Activated B cell treated with CpG ODN at 0.5 μM for 24 hours (primary cell): ENCODE measurements at regions not wholly inside any gene's neighbourhood (a gene's known extent, or its start where the extent isn't known, plus 50 kb on each side); places are given as distances from the start of the nearest gene placed in this dataset.
"Not testable (repeated sequence)": the region's sequence is repeated elsewhere in the genome, so short reads cannot be mapped to it uniquely, and the experiment has no call there.

Source experiments
- ATAC-seq: fragments of 200-7000 bp; cut with Tn5 transposase; one replicate; pipeline ENCODE4 v1.10.0; 2021; ENCODE audit warnings: low read depth, mild to moderate bottlenecking, moderate library complexity
- CTCF ChIA-PET: fragments of 350-600 bp; sonication (Branson Sonifier 250); formaldehyde crosslinking; loops from one replicate; lab custom pipeline; 2021; ENCODE audit warnings: antibody characterized with exemption; lab: Charles Lee
- POLR2A ChIA-PET: fragments of 350-600 bp; sonication (Branson Sonifier 250); formaldehyde crosslinking; loops from one replicate; lab custom pipeline; 2021; ENCODE audit warnings: antibody characterized with exemption; lab: Charles Lee
- DNase-seq: peaks from one replicate; pipeline ENCODE4 v3.0.0; 2022
- H3K27ac Mint-ChIP-seq: one replicate; pipeline ENCODE4 v1.8.0; 2020; ENCODE audit warnings: mixed read lengths
- H3K27me3 Mint-ChIP-seq: one replicate; pipeline ENCODE4 v1.8.0; 2021; ENCODE audit warnings: mixed read lengths
- H3K36me3 Mint-ChIP-seq: one replicate; pipeline ENCODE4 v1.8.0; 2021; ENCODE audit warnings: low read depth, mixed read lengths
- H3K4me1 Mint-ChIP-seq: one replicate; pipeline ENCODE4 v1.8.0; 2021; ENCODE audit warnings: mixed read lengths
- H3K4me3 Mint-ChIP-seq: one replicate; pipeline ENCODE4 v1.8.0; 2020; ENCODE audit warnings: mild to moderate bottlenecking, mixed read lengths
- H3K9me3 Mint-ChIP-seq: one replicate; pipeline ENCODE4 v1.8.0; 2020; ENCODE audit warnings: mixed read lengths
- intact Hi-C: fragments of 100-400 bp; cut with micrococcal nuclease; formaldehyde crosslinking; loops from one replicate; pipeline ENCODE4 v1.15.1; 2024
- TF ChIP-seq, protein P1 (sequence below): fragments of 200-600 bp; IDR thresholded peaks from one replicate; pipeline ENCODE4 v1.8.0; 2022; ENCODE audit warnings: antibody characterized with exemption, mild to moderate bottlenecking

DNA sequence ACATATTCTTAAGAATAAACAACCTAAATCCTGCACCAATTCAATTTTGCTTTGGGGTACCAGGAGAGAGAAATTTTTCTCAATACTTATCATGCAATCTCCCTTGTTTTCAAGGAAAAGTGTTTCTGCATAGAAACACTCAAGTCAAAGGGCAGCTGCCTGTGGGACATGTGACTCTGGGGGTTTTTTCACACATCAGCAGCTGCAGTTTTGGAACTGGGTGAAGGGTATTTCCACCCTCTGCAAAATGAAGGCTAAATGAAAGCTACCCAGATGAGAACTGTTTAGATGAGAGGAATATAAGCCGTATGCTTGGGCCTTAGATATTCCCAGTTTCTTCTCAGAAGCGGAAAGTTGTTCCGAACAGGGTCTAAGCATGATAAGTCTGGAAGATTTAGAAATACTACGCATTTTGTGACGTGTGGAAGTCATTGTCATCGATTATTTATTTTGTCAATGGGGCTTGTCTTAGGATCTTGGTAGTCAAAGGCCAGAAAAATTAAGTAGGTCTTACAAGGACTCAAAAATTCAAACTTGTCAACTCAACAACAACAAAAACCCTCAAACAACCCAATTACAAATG is 64.3 kb upstream of the BOD1 start:
- ATAC-seq: peak; percentile 86
- TF ChIP-seq, protein P1, sequence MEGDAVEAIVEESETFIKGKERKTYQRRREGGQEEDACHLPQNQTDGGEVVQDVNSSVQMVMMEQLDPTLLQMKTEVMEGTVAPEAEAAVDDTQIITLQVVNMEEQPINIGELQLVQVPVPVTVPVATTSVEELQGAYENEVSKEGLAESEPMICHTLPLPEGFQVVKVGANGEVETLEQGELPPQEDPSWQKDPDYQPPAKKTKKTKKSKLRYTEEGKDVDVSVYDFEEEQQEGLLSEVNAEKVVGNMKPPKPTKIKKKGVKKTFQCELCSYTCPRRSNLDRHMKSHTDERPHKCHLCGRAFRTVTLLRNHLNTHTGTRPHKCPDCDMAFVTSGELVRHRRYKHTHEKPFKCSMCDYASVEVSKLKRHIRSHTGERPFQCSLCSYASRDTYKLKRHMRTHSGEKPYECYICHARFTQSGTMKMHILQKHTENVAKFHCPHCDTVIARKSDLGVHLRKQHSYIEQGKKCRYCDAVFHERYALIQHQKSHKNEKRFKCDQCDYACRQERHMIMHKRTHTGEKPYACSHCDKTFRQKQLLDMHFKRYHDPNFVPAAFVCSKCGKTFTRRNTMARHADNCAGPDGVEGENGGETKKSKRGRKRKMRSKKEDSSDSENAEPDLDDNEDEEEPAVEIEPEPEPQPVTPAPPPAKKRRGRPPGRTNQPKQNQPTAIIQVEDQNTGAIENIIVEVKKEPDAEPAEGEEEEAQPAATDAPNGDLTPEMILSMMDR: no peak
- Mint-ChIP-seq H3K27me3 (no peaks in the 10 kb centered on the region), H3K27ac (peak overlapping the region; percentile 86), H3K36me3 (no peaks in the 10 kb centered on the region), H3K4me1 (peaks cover 50% of the 10 kb centered on the region), H3K9me3 (peaks cover 6% of the 10 kb centered on the region), H3K4me3 (peak overlapping the region; percentile 44)
- POLR2A ChIA-PET: interaction anchor here (0.6 to 1.4 kb wide), 8 partner anchors 8 to 238 kb away, joined by 3 to 6 read pairs (median 4); partner anchors contain the start of gene CPEB4
- CTCF ChIA-PET: interaction anchor here (0.9 to 1.3 kb wide), 3 partner anchors 9 to 244 kb away, joined by 3 to 8 read pairs (median 4); no protein-coding TSS in a partner anchor
- intact Hi-C loops: loop anchor here (2.0 to 5.0 kb wide), 5 partner anchors 18 to 206 kb away; partner anchors contain the start of gene BOD1
- no peak for DNase-seq

DNA sequence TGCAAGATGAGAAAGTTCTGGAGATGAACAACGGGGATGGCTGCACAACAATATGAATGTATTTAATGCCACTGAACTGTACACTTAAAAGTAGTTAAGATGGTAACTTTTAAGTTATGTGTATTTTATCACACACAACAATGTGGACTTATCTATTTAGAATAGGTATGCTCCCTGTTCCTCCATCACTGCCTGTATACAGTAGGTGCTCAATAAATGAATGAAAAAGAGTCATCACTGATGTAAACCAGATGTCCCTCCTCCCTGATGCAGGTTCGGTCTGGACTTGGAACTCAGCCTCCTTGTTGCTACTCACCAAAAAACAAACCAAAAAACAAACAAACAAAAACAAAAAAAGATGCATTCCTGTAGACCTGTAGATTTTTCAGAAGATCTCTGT is 65.9 kb upstream of the BOD1 start:
- TF ChIP-seq, protein P1: no peak
- peaks cover 4% of the 10 kb centered on the region for H3K9me3 Mint-ChIP-seq
- ATAC-seq (no peak), DNase-seq (no peak)
- H3K27me3 Mint-ChIP-seq: no peaks in the 10 kb centered on the region
- peak overlapping the region; percentile 24 for H3K27ac Mint-ChIP-seq
- ChIA-PET POLR2A (no interaction called here), CTCF (no interaction called here)
- H3K4me3 Mint-ChIP-seq: no peak overlapping the region
- intact Hi-C loops: loop anchor here (5.0 kb wide), 1 partner anchor 100 kb away; no protein-coding TSS in a partner anchor
- peaks cover 53% of the 10 kb centered on the region for H3K4me1 Mint-ChIP-seq
- no peaks in the 10 kb centered on the region for H3K36me3 Mint-ChIP-seq

DNA sequence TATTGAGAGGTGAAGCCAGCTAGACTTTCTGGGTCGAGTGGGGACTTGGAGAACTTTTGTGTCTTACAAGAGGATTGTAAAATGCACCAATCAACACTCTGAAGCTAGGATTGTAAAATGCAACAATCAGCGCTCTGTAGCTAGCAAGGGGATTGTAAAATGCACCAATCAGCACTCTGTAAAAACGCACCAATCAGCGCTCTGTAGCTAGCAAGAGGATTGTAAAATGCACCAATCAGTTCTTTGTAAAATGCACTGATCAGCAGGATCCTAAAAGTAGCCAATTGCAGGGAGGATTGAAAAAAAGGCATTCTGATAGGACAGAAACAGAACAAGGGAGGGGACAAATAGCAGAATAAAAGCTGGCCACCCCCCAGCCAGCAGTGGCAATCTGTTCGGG is 68.1 kb upstream of the BOD1 start:
- H3K4me3 Mint-ChIP-seq, CTCF ChIA-PET, H3K9me3 Mint-ChIP-seq, H3K36me3 Mint-ChIP-seq, POLR2A ChIA-PET, ATAC-seq, H3K27ac Mint-ChIP-seq, DNase-seq, H3K27me3 Mint-ChIP-seq: not testable (repeated sequence)
- intact Hi-C loops: loop anchor here (5.0 kb wide), 1 partner anchor 98 kb away; no protein-coding TSS in a partner anchor
- H3K4me1 Mint-ChIP-seq: peaks cover 59% of the 10 kb centered on the region

DNA sequence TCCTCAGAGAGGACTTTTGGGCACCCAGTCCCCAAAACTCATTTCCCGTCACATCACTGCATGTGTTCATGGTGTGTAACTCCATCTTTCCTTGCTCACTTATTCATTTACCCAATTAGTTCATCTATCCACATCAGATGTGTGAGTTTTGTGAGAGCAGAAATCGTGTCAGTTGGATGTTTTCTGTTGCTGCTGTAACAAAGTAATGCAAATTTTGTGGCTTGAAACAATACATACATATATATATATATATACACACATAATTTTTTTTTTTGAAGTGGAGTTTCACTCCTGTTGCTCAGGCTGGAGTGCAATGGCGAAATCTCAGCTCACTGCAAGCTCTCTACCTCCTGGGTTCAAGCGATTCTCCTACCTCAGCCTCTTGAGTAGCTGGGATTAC is 70.5 kb upstream of the BOD1 start:
- no peak overlapping the region for H3K27ac Mint-ChIP-seq
- ATAC-seq (no peak), DNase-seq (no peak)
- H3K4me3 Mint-ChIP-seq: no peak overlapping the region
- POLR2A ChIA-PET: no interaction called here
- H3K9me3 Mint-ChIP-seq: peaks cover 1% of the 10 kb centered on the region
- H3K36me3 Mint-ChIP-seq: no peaks in the 10 kb centered on the region
- intact Hi-C loops: loop anchor here (5.0 kb wide), 1 partner anchor 230 kb away; no protein-coding TSS in a partner anchor
- H3K4me1 Mint-ChIP-seq: peaks cover 48% of the 10 kb centered on the region
- TF ChIP-seq, protein P1: no peak
- CTCF ChIA-PET: no interaction called here
- no peaks in the 10 kb centered on the region for H3K27me3 Mint-ChIP-seq

DNA sequence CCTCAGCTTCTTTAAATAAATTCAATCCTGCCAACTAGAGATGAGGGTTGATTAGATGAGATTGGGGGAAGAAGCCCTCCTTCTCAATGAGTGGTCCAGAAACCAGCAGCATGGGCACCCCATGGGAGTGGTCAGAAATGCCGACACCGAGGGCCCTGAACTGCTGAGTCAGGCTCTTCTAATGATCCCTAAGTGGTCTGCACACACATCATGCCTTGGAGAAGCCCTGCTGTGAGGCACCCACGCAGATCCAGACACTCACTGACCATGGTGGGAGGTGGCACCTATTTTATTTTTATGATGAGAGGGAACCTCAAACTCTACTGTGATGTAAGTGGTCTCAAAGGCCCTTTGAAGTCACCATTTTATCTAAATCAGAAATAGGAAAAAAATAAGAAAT is 72.3 kb upstream of the BOD1 start:
- no peaks in the 10 kb centered on the region for H3K36me3 Mint-ChIP-seq
- ChIA-PET CTCF (interaction anchor here (1.3 to 1.6 kb wide), 2 partner anchors 8 to 98 kb away, joined by 3 to 8 read pairs; no protein-coding TSS in a partner anchor), POLR2A (interaction anchor here (1.0 to 2.6 kb wide), 5 partner anchors 8 to 199 kb away, joined by 4 to 9 read pairs (median 5); partner anchors contain the start of gene CPEB4)
- DNase-seq (no peak), ATAC-seq (no peak)
- TF ChIP-seq, protein P1: no peak
- intact Hi-C loops: loop anchor here (5.0 kb wide), 1 partner anchor 229 kb away; no protein-coding TSS in a partner anchor
- peak overlapping the region; percentile 32 for H3K4me3 Mint-ChIP-seq
- H3K9me3 Mint-ChIP-seq: no peaks in the 10 kb centered on the region
- peaks cover 41% of the 10 kb centered on the region for H3K4me1 Mint-ChIP-seq
- H3K27me3 Mint-ChIP-seq: no peaks in the 10 kb centered on the region
- peak overlapping the region; percentile 35 for H3K27ac Mint-ChIP-seq
